SK-N-SH (cell line): ENCODE measurements at regions not wholly inside any gene's neighbourhood (a gene's known extent, or its start where the extent isn't known, plus 50 kb on each side); places are given as distances from the start of the nearest gene placed in this dataset.

Experiments used
- EP300 ChIP-seq, 2 experiments: IDR thresholded peaks; 2 replicates each; pipeline versions ENCODE4 v1.4.0 to v1.6.1; 2012; ENCODE audit warnings: borderline replicate concordance in 1 of 2, low read depth in 1 of 2, low read length in 1 of 2
- GABPA ChIP-seq: IDR thresholded peaks from 2 replicates; pipeline ENCODE4 v1.4.0; 2012; ENCODE audit warnings: low read depth, mild to moderate bottlenecking
- JUND ChIP-seq: IDR thresholded peaks from 2 replicates; pipeline ENCODE4 v1.4.0; 2012
- NFIC ChIP-seq: IDR thresholded peaks from 2 replicates; pipeline ENCODE4 v1.4.0; 2012; ENCODE audit warnings: borderline replicate concordance
- NRF1 ChIP-seq: IDR thresholded peaks from 2 replicates; pipeline ENCODE4 v1.6.1; 2012; ENCODE audit warnings: low read depth, mild to moderate bottlenecking, low read length
- RFX5 ChIP-seq: IDR thresholded peaks from 2 replicates; pipeline ENCODE4 v1.6.1; 2012; ENCODE audit warnings: mild to moderate bottlenecking, improper control_type of control experiment, low read length
- SMC3 ChIP-seq: IDR thresholded peaks from 2 replicates; pipeline ENCODE4 v1.6.1; 2012; ENCODE audit warnings: low read depth, low read length, improper control_type of control experiment
- TCF12 ChIP-seq: IDR thresholded peaks from 2 replicates; pipeline ENCODE4 v1.4.0; 2012
- USF1 ChIP-seq: IDR thresholded peaks from 2 replicates; pipeline ENCODE4 v1.4.0; 2012; ENCODE audit warnings: low read depth, borderline replicate concordance
- YY1 ChIP-seq: IDR thresholded peaks from 2 replicates; pipeline ENCODE4 v1.4.0; 2012; ENCODE audit warnings: low read depth, mild to moderate bottlenecking
- TF ChIP-seq, protein P1 (sequence below): IDR thresholded peaks from 2 replicates; pipeline ENCODE4 v1.6.1; 2012; ENCODE audit warnings: mild to moderate bottlenecking, low read depth, low read length, moderate library complexity
- TF ChIP-seq, protein P2 (sequence below): fragments of 200-600 bp; sonication (generic); IDR thresholded peaks from 2 replicates; pipeline ENCODE4 v1.6.1; 2017; ENCODE audit warnings: antibody characterized with exemption, mild to moderate bottlenecking, moderate library complexity

- TF ChIP-seq, protein P1, sequence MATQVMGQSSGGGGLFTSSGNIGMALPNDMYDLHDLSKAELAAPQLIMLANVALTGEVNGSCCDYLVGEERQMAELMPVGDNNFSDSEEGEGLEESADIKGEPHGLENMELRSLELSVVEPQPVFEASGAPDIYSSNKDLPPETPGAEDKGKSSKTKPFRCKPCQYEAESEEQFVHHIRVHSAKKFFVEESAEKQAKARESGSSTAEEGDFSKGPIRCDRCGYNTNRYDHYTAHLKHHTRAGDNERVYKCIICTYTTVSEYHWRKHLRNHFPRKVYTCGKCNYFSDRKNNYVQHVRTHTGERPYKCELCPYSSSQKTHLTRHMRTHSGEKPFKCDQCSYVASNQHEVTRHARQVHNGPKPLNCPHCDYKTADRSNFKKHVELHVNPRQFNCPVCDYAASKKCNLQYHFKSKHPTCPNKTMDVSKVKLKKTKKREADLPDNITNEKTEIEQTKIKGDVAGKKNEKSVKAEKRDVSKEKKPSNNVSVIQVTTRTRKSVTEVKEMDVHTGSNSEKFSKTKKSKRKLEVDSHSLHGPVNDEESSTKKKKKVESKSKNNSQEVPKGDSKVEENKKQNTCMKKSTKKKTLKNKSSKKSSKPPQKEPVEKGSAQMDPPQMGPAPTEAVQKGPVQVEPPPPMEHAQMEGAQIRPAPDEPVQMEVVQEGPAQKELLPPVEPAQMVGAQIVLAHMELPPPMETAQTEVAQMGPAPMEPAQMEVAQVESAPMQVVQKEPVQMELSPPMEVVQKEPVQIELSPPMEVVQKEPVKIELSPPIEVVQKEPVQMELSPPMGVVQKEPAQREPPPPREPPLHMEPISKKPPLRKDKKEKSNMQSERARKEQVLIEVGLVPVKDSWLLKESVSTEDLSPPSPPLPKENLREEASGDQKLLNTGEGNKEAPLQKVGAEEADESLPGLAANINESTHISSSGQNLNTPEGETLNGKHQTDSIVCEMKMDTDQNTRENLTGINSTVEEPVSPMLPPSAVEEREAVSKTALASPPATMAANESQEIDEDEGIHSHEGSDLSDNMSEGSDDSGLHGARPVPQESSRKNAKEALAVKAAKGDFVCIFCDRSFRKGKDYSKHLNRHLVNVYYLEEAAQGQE, result no peak
- TF ChIP-seq EP300 (IDR thresholded peaks at IDR 0.05; ENCODE audit: borderline replicate concordance in 1 of 2, low read depth in 1 of 2, low read length in 1 of 2) (no peak), JUND (no peak), USF1 (no peak), TCF12 (no peak), YY1 (no peak), NFIC (no peak), GABPA (no peak), SMC3 (no peak), RFX5 (no peak), NRF1 (no peak)
- TF ChIP-seq, protein P2, sequence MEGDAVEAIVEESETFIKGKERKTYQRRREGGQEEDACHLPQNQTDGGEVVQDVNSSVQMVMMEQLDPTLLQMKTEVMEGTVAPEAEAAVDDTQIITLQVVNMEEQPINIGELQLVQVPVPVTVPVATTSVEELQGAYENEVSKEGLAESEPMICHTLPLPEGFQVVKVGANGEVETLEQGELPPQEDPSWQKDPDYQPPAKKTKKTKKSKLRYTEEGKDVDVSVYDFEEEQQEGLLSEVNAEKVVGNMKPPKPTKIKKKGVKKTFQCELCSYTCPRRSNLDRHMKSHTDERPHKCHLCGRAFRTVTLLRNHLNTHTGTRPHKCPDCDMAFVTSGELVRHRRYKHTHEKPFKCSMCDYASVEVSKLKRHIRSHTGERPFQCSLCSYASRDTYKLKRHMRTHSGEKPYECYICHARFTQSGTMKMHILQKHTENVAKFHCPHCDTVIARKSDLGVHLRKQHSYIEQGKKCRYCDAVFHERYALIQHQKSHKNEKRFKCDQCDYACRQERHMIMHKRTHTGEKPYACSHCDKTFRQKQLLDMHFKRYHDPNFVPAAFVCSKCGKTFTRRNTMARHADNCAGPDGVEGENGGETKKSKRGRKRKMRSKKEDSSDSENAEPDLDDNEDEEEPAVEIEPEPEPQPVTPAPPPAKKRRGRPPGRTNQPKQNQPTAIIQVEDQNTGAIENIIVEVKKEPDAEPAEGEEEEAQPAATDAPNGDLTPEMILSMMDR, result no peak
Observed at GRCh38 chr2:153543635-153544071, 65.1 kb upstream of the RPRM start.
